AG09309 (cell line): ENCODE measurements at regions not wholly inside any gene's neighbourhood (a gene's known extent, or its start where the extent isn't known, plus 50 kb on each side); places are given as distances from the start of the nearest gene placed in this dataset.

ENCODE experiments used
- DNase-seq: peaks from one replicate; pipeline ENCODE4 v3.0.0-alpha.2; 2010; ENCODE audit warnings: low read depth
- H3K4me3 ChIP-seq: 2 replicates; pipeline ENCODE4 v1.5.1; 2011; ENCODE audit warnings: mild to moderate bottlenecking, low read depth, low read length, moderate library complexity; ENCODE audit not compliant: control insufficient read depth
- CTCF ChIP-seq: IDR thresholded peaks from 2 replicates; pipeline ENCODE4 v1.5.1; 2011; ENCODE audit warnings: mild to moderate bottlenecking, low read depth, low read length, inconsistent platforms; ENCODE audit not compliant: insufficient read depth, control insufficient read depth; ENCODE audit errors: missing control alignments

- TF ChIP-seq CTCF: no peak
- no peak overlapping the region for H3K4me3 ChIP-seq
- DNase-seq: no peak
Measured at GRCh38 chr22:22389467-22389866, 119.1 kb downstream of the ZNF280B start.

- no peak for TF ChIP-seq CTCF
- DNase-seq: no peak
- H3K4me3 ChIP-seq: no peak overlapping the region
Measured at GRCh38 chr22:22390989-22391388, 117.6 kb downstream of the ZNF280B start.

GRCh38 chr22:22391543-22391942, 117.0 kb downstream of the ZNF280B start:
- DNase-seq: no peak
- TF ChIP-seq CTCF: no peak

GRCh38 chr22:22392131-22392530, 116.4 kb downstream of the ZNF280B start:
- no peak overlapping the region for H3K4me3 ChIP-seq
- no peak for TF ChIP-seq CTCF
- no peak for DNase-seq

More at GRCh38 chr22:22391543-22391942, 117.0 kb downstream of the ZNF280B start:
- H3K4me3 ChIP-seq: no peak overlapping the region

- DNase-seq: no peak
- H3K4me3 ChIP-seq: no peak overlapping the region
- TF ChIP-seq CTCF: no peak
Measured at GRCh38 chr22:22394591-22394990, 114.0 kb downstream of the ZNF280B start.

GRCh38 chr22:22395245-22395644, 113.3 kb downstream of the ZNF280B start:
- no peak for DNase-seq
- no peak overlapping the region for H3K4me3 ChIP-seq
- no peak for TF ChIP-seq CTCF

- no peak for TF ChIP-seq CTCF
- no peak overlapping the region for H3K4me3 ChIP-seq
- DNase-seq: no peak
Measured at GRCh38 chr22:22396741-22397291, 111.7 kb downstream of the ZNF280B start.
